ENCODE measurements at regions not wholly inside any gene's neighbourhood (a gene's known extent, or its start where the extent isn't known, plus 50 kb on each side); places are given as distances from the start of the nearest gene placed in this dataset.

- TF ChIP-seq ZNF462 (CRISPR knock-in tag; IDR thresholded peaks at IDR 0.05) (no peak), ZNF331 (CRISPR knock-in tag; IDR thresholded peaks at IDR 0.05; ENCODE audit: low read depth) (no peak), ZNF114 (CRISPR knock-in tag; IDR thresholded peaks at IDR 0.05) (no peak), CTCF (conservative IDR thresholded peaks at IDR 0.05; ENCODE audit: low read depth in 2 of 2) (no peak), EZH2 (IDR thresholded peaks at IDR 0.05; ENCODE audit: low read depth, unreplicated experiment) (no peak), NANOG (IDR thresholded peaks at IDR 0.05; ENCODE audit: borderline replicate concordance) (no peak), ETS1 (IDR thresholded peaks at IDR 0.05) (no peak), EZH2phosphoT487 (IDR thresholded peaks at IDR 0.05; ENCODE audit: unreplicated experiment) (no peak), STAT1 (IDR thresholded peaks at IDR 0.05; ENCODE audit: unreplicated experiment) (no peak)
Measured at GRCh38 chr21:29403922-29404538, 105.3 kb downstream of the BACH1 start (continued).
